Small intestine (tissue), 7 donors: ENCODE measurements at regions not wholly inside any gene's neighbourhood (a gene's known extent, or its start where the extent isn't known, plus 50 kb on each side); places are given as distances from the start of the nearest gene placed in this dataset.

ENCODE experiments used
- DNase-seq, 2 donors: peaks; one replicate each; pipeline versions ENCODE4 v3.0.0 to v3.0.0-alpha.2; 2013
- FAIRE-seq: peaks from 2 replicates; lab custom pipeline; 2012; peaks lifted over from hg19 to GRCh38; lab: Jason Lieb, UNC
- H3K27ac ChIP-seq, 3 donors: one replicate each; pipeline ENCODE4 v1.5.1; 2013; ENCODE audit warnings: low read length in 2 of 3, mild to moderate bottlenecking in 2 of 3, control low read depth in 1 of 3, inconsistent platforms in 1 of 3, low read depth in 1 of 3, moderate library complexity in 1 of 3
- H3K27me3 ChIP-seq, 3 donors: one replicate each; pipeline ENCODE4 v1.6.1; 2013; ENCODE audit warnings: low read length in 3 of 3, inconsistent platforms in 1 of 3; ENCODE audit not compliant: control insufficient read depth in 3 of 3, insufficient read depth in 3 of 3
- H3K36me3 ChIP-seq, 3 donors: one replicate each; pipeline ENCODE4 v1.6.1; 2013; ENCODE audit warnings: low read length in 3 of 3, inconsistent platforms in 1 of 3, low read depth in 1 of 3, mild to moderate bottlenecking in 1 of 3, moderate library complexity in 1 of 3; ENCODE audit not compliant: control insufficient read depth in 3 of 3, insufficient read depth in 2 of 3
- H3K4me1 ChIP-seq, 3 donors: one replicate each; pipeline ENCODE4 v1.6.1; 2013; ENCODE audit warnings: low read length in 2 of 3, inconsistent platforms in 1 of 3, low read depth in 1 of 3, mild to moderate bottlenecking in 1 of 3, moderate library complexity in 1 of 3; ENCODE audit not compliant: control insufficient read depth in 3 of 3, insufficient read depth in 2 of 3
- H3K4me3 ChIP-seq, 3 donors: one replicate each; pipeline ENCODE4 v1.5.1; 2013; ENCODE audit warnings: low read length in 3 of 3, control low read depth in 1 of 3, inconsistent platforms in 1 of 3, low read depth in 1 of 3, mild to moderate bottlenecking in 1 of 3, moderate library complexity in 1 of 3
- H3K9me3 ChIP-seq, 2 donors: one replicate each; pipeline ENCODE4 v1.6.1; 2013; ENCODE audit warnings: low read depth in 1 of 2, low read length in 1 of 2; ENCODE audit not compliant: control insufficient read depth in 2 of 2, insufficient read depth in 1 of 2
- WGBS, 3 donors: extraction: QIAGEN DNeasy Blood & Tissue Kit; methylation state at CpG; one replicate each; pipeline ENCODE4 v1.1.7; 2013; 5-methylcytosine and 5-hydroxymethylcytosine counted together
- donor health status: healthy with polysubstance abuse.
- donor health status: control.
- donor health status: control.
- donor health status: Bipolar disorder and iron deficiency.
- donor health status: healthy.

DNA sequence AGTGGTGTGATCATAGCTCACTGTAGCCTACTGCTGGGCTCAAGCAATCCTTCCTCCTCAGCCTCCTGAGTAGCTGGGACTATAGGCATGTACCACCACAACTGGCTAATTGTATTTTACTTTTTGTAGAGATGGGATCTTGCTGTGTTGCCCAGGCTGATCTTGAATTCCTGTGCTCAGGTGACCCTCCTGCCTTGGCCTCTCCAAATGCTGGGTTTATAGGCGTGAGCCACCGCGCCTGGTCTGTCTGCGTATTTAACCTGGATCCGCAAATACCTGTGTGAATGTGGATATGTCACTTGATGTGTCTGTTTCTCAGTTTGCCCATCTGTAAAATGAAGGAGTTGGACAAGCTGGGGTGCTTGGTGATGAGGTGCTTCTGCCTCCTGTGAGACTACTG, 123.9 kb downstream of the BAMBI start:
- WGBS, 3 donors, result 98 to 100% (median 99%) methylated on average over 5 of the region's 5 CpGs
- peaks cover 0 to 13% (median 0%) of the 10 kb centered on the region in 3 donors for H3K4me1 ChIP-seq
- no peaks in the 10 kb centered on the region for H3K36me3 ChIP-seq
- H3K9me3 ChIP-seq, result no peaks in the 10 kb centered on the region
- no peak overlapping the region for H3K4me3 ChIP-seq
- no peaks in the 10 kb centered on the region for H3K27me3 ChIP-seq
- no peak overlapping the region for H3K27ac ChIP-seq
- FAIRE-seq (no peak), DNase-seq (no peak)

GRCh38 chr10:28801869-28802268, 124.5 kb downstream of the BAMBI start:
- Histone ChIP-seq H3K4me3 (no peak overlapping the region), H3K4me1 (peaks cover 0 to 20% (median 0%) of the 10 kb centered on the region in 3 donors), H3K27me3 (no peaks in the 10 kb centered on the region), H3K9me3 (no peaks in the 10 kb centered on the region), H3K36me3 (no peaks in the 10 kb centered on the region), H3K27ac (peak overlapping the region in 1 of 3 donors; percentile 26)
- FAIRE-seq (no peak), DNase-seq (peak in 1 of 2 donors; percentile 39)
- WGBS, 3 donors, result 9 to 66% (median 31%) methylated on average over 1 of the region's 1 CpG

- DNase-seq, result no peak
- 80 to 96% (median 89%) methylated on average over 1 of the region's 1 CpG for WGBS, 3 donors
- Histone ChIP-seq H3K4me3 (no peak overlapping the region), H3K4me1 (peaks cover 0 to 31% (median 0%) of the 10 kb centered on the region in 3 donors), H3K27me3 (no peaks in the 10 kb centered on the region), H3K27ac (no peak overlapping the region), H3K9me3 (no peaks in the 10 kb centered on the region), H3K36me3 (no peaks in the 10 kb centered on the region)
- FAIRE-seq, result no peak
Observed at GRCh38 chr10:28805390-28805789, 128.1 kb downstream of the BAMBI start.

DNA sequence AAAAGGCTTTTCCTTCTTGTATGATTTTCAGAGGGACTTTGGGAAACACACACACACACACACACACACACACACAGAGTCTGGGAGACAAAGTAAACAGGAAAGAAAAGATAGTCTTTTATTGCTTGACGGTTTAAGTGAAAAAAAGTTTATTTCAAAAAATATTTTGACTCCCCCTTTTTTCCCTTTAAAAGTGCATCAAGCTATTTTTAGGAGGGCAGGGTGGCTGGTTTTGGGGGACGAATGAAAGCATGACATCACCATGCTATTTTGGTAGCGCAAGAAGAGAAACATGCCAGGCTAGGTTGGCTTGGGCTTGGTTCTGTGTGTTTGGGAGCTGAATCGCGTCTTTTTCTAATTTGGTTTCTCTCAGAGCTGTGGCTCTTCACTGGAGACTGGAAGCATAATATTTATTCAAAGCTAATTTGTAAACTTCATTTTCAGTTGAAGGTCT, 129.2 kb downstream of the BAMBI start:
- Histone ChIP-seq H3K27ac (peak overlapping the region in 2 of 3 donors; percentile 26 to 76), H3K4me1 (peaks cover 0 to 29% (median 0%) of the 10 kb centered on the region in 3 donors), H3K4me3 (no peak overlapping the region), H3K27me3 (no peaks in the 10 kb centered on the region), H3K9me3 (no peaks in the 10 kb centered on the region), H3K36me3 (no peaks in the 10 kb centered on the region)
- FAIRE-seq (no peak), DNase-seq (peak in 1 of 2 donors; percentile 38)
- WGBS, 3 donors, result 44 to 73% (median 67%) methylated on average over 5 of the region's 5 CpGs

DNA sequence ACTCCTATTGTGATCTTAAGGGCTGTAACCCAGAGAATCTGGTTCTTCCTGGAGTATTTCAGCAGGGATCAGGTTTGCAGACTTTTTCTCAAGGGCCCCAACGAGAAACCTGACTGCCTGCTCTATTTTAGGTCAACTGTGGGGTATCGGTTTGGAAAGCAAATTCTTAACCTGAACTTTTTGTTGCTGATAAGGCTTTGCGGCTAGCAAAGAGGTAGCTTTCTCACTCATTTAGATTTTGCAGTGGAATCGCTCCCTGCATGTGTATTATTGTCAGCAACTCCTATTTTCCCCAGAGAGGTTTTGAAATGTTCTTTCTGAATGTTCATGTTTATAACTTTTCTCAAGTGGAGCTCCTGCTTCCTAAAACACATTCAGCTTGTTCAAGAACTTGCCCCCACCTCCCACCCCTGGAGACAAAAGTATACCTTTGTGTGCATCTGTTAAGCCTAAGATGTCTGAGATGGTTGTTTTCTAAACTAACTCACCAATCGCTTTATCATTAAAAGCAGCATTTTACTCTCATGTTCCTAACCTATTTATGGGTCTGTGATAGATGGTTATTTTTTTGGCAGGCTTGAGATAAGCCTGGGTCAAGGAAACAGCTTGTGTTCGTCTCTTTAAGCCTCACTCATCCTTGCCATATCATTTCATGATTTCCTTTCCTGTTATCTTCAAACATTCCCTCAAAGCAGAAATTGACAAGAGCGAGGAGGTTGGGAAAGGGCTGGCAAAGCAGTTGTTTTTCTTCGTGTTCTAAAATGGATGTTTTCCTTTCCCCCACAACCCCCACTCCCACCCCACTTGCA, 129.8 kb downstream of the BAMBI start:
- WGBS, 3 donors, result 36 to 54% (median 52%) methylated on average over 8 of the region's 8 CpGs

GRCh38 chr10:28807760-28808613, 130.7 kb downstream of the BAMBI start:
- no peaks in the 10 kb centered on the region for H3K9me3 ChIP-seq
- peak overlapping the region in 1 of 3 donors; percentile 59 for H3K27ac ChIP-seq
- DNase-seq (peak in 1 of 2 donors; percentile 62), FAIRE-seq (no peak)
- no peaks in the 10 kb centered on the region for H3K36me3 ChIP-seq
- H3K27me3 ChIP-seq, result no peaks in the 10 kb centered on the region
- WGBS, 3 donors, result 34 to 48% (median 42%) methylated on average over 16 of the region's 16 CpGs
- H3K4me3 ChIP-seq, result peak overlapping the region in 1 of 3 donors; percentile 8
- H3K4me1 ChIP-seq, result peaks cover 0 to 22% (median 0%) of the 10 kb centered on the region in 3 donors

More for the DNA sequence above, 129.8 kb downstream of the BAMBI start:
- FAIRE-seq, result no peak
- Histone ChIP-seq H3K4me1 (peaks cover 0 to 24% (median 0%) of the 10 kb centered on the region in 3 donors), H3K27me3 (no peaks in the 10 kb centered on the region), H3K9me3 (no peaks in the 10 kb centered on the region), H3K27ac (peak overlapping the region in 2 of 3 donors; percentile 17 to 26), H3K36me3 (no peaks in the 10 kb centered on the region), H3K4me3 (no peak overlapping the region)
- peak in 1 of 2 donors; percentile 8 for DNase-seq

- peaks cover 0 to 2% of the 10 kb centered on the region in 2 donors for H3K9me3 ChIP-seq
Observed at GRCh38 chr10:28808693-28809092, 131.4 kb downstream of the BAMBI start.

More at GRCh38 chr10:28808693-28809092, 131.4 kb downstream of the BAMBI start:
- H3K36me3 ChIP-seq, result no peaks in the 10 kb centered on the region
- no peak for FAIRE-seq
- WGBS, 3 donors, result 60 to 79% (median 71%) methylated on average over 6 of the region's 6 CpGs
- H3K27me3 ChIP-seq, result no peaks in the 10 kb centered on the region
- H3K27ac ChIP-seq, result peak overlapping the region in 1 of 3 donors; percentile 59
- H3K4me1 ChIP-seq, result peaks cover 0 to 22% (median 0%) of the 10 kb centered on the region in 3 donors
- no peak for DNase-seq
- H3K4me3 ChIP-seq, result no peak overlapping the region
